Fibroblast of lung (primary cell): ENCODE measurements at regions not wholly inside any gene's neighbourhood (a gene's known extent, or its start where the extent isn't known, plus 50 kb on each side); places are given as distances from the start of the nearest gene placed in this dataset.

Experiments
- DNase-seq, 2 donors: peaks; one replicate each; pipeline versions ENCODE4 v3.0.0 to v3.0.0-alpha.2; 2010; ENCODE audit warnings: low read depth in 2 of 2
- H2AFZ ChIP-seq: 2 replicates; pipeline ENCODE4 v1.5.1; 2012; ENCODE audit warnings: low read length, control low read depth, inconsistent platforms
- H3K27ac ChIP-seq: 2 replicates; pipeline ENCODE4 v1.5.1; 2011; ENCODE audit warnings: low read length, control low read depth; ENCODE audit not compliant: insufficient read depth
- H3K27me3 ChIP-seq: 2 replicates; pipeline ENCODE4 v1.5.1; 2011; ENCODE audit warnings: mild to moderate bottlenecking, low read length; ENCODE audit not compliant: control insufficient read depth, insufficient read depth
- H3K36me3 ChIP-seq: 2 replicates; pipeline ENCODE4 v1.5.1; 2011; ENCODE audit warnings: low read length; ENCODE audit not compliant: control insufficient read depth, insufficient read depth
- H3K4me1 ChIP-seq: 2 replicates; pipeline ENCODE4 v1.5.1; 2011; ENCODE audit warnings: low read length; ENCODE audit not compliant: control insufficient read depth, insufficient read depth; ENCODE audit errors: extremely low read depth
- H3K4me2 ChIP-seq: 2 replicates; pipeline ENCODE4 v1.5.1; 2011; ENCODE audit warnings: low read length, control low read depth; ENCODE audit not compliant: insufficient read depth; ENCODE audit errors: extremely low read depth
- H3K4me3 ChIP-seq, 4 experiments: fragments of 200-600 bp in 1 of 4; sonication (generic) in 1 of 4; replicated peaks in 1 of 4; 2 replicates each; pipeline ENCODE4 v1.5.1; 2011 to 2016; ENCODE audit warnings: low read length in 4 of 4, low read depth in 3 of 4, mild to moderate bottlenecking in 3 of 4, control low read depth in 2 of 4, inconsistent platforms in 1 of 4, mixed read lengths in 1 of 4; ENCODE audit not compliant: insufficient read depth in 1 of 4; ENCODE audit errors: control extremely low read depth in 1 of 4
- H3K79me2 ChIP-seq: 2 replicates; pipeline ENCODE4 v1.5.1; 2012; ENCODE audit warnings: mild to moderate bottlenecking, low read length, inconsistent platforms; ENCODE audit not compliant: control insufficient read depth, insufficient read depth
- H3K9ac ChIP-seq: 2 replicates; pipeline ENCODE4 v1.5.1; 2011; ENCODE audit warnings: mild to moderate bottlenecking, low read length, control low read depth; ENCODE audit not compliant: insufficient read depth
- H3K9me3 ChIP-seq: 2 replicates; pipeline ENCODE4 v1.5.1; 2012; ENCODE audit warnings: low read depth, low read length; ENCODE audit not compliant: control insufficient read depth, insufficient read depth
- H4K20me1 ChIP-seq: 2 replicates; pipeline ENCODE4 v1.5.1; 2011; ENCODE audit warnings: low read length; ENCODE audit not compliant: control insufficient read depth, insufficient read depth; ENCODE audit errors: extremely low read depth
- EZH2 ChIP-seq: IDR thresholded peaks from 2 replicates; pipeline ENCODE4 v1.5.1; 2012; ENCODE audit warnings: low read length, control low read depth, mild to moderate bottlenecking; ENCODE audit errors: missing control alignments
- TF ChIP-seq, protein P1 (sequence below), 2 donors: IDR thresholded peaks in 1 of 2; conservative IDR thresholded peaks in 1 of 2; 1 replicate in 1 of 2; 2 replicates in 1 of 2; pipeline ENCODE4 v1.5.1; 2011 to 2012; ENCODE audit warnings: low read length in 2 of 2, control low read depth in 1 of 2, inconsistent platforms in 1 of 2, low read depth in 1 of 2, mild to moderate bottlenecking in 1 of 2

DNA sequence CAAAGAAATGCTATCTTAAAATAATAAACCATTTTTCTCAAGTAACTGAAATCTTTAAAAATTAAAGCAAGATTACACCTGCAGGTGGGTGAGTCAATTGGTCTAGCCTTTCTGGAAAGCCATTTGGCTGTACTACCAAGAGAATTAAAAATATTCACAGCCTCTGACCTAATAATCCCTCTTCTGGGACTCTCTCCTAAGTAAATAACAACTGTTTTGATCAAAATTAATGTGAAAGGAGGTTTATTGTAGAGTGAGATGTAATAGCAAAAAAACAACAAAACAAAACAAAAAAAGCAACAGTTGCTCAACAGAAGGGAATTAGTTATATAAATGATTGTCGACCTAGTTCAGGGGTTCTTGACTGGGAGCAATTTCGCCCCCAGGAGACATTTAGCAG, 89.0 kb downstream of the GEMIN8 start:
- Histone ChIP-seq H3K4me2 (no peak overlapping the region), H3K27ac (no peak overlapping the region), H2AFZ (no peak overlapping the region), H3K9ac (no peak overlapping the region), H3K79me2 (no peaks in the 10 kb centered on the region), H4K20me1 (no peaks in the 10 kb centered on the region), H3K36me3 (no peaks in the 10 kb centered on the region), H3K27me3 (peaks cover 14% of the 10 kb centered on the region), H3K9me3 (no peaks in the 10 kb centered on the region), H3K4me1 (peaks cover 2% of the 10 kb centered on the region), H3K4me3 (no peak overlapping the region)
- DNase-seq = no peak
- no peak for TF ChIP-seq EZH2
- TF ChIP-seq, protein P1, sequence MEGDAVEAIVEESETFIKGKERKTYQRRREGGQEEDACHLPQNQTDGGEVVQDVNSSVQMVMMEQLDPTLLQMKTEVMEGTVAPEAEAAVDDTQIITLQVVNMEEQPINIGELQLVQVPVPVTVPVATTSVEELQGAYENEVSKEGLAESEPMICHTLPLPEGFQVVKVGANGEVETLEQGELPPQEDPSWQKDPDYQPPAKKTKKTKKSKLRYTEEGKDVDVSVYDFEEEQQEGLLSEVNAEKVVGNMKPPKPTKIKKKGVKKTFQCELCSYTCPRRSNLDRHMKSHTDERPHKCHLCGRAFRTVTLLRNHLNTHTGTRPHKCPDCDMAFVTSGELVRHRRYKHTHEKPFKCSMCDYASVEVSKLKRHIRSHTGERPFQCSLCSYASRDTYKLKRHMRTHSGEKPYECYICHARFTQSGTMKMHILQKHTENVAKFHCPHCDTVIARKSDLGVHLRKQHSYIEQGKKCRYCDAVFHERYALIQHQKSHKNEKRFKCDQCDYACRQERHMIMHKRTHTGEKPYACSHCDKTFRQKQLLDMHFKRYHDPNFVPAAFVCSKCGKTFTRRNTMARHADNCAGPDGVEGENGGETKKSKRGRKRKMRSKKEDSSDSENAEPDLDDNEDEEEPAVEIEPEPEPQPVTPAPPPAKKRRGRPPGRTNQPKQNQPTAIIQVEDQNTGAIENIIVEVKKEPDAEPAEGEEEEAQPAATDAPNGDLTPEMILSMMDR (conservative IDR thresholded peaks at IDR 0.05 in 1 of 2, IDR thresholded peaks at IDR 0.05 in 1 of 2; ENCODE audit: low read depth in 1 of 2, low read length in 2 of 2) = no peak

DNA sequence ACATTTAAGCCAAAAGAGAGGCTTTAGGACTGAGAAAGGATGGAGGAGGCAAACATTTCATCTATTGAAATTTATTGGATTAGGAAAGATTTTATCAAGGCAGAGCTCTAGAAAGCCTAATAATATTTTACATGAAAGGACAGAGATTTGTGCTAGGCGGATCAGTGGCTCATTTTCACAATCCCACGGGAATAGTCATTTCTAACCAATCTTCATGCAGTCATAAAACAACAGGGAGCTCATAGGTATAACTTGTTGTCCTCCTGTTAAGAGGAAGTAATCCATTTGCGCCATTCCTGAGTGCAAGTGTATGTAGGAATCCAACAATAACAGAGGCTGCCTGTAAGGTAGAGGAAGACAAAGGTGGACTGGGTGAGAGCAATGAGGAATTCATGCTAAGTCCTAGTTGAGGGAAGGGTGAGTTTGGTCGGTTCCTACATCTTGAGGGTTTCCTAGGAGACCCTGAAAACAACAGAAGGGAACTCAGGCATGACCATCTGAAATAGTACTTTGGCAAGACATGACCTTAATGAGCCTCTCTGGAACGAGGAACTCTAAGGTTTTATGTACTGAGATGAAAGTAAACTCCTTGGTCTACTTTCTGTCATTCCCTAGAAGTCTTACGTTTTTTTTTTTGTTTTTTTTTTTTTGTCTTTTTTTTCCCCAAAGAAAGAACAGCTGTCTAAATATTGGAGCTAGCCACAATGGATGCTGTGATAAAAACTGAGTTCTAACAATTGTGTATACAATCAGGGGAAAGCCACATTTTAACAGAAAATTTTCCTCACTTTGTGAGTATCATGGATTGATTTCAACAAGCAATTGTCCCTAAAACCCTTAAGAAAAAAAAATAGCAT, 89.7 kb downstream of the GEMIN8 start:
- TF ChIP-seq, protein P1 (conservative IDR thresholded peaks at IDR 0.05 in 1 of 2, IDR thresholded peaks at IDR 0.05 in 1 of 2; ENCODE audit: low read depth in 1 of 2, low read length in 2 of 2) = no peak
- TF ChIP-seq EZH2 = no peak

DNA sequence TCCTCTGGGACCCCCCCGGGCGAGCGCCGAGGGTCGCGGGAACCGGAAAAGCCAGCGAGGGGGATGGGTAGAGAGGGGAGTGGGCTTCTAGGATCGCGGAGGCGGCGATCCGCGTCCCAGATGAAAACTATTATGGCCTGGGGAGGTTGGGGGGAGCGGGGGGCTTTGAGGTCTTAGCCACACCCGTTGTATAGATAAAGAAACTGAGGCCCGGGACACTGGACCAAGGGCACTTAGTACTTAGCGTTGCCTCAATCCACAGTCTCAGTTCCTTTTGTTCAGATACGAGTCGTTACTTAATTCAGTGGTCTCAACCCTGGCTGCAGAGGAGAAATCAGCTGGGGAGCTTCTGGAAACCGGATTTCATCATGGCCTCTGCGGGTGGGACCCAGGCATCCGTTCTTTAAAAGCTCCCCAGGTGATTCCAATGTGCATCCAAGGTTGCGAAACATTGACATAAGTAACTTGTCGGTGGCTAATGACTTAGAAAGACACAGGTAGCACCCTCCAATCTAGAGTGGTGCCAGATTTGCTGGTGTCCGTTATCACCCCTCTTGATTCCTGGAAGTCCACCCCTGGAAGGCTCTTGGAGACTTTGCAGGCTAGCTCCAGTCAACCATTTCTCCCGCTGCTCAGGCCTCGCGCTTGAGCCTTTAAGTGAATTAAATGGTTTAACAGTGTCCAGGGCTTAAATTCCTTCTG, 90.7 kb downstream of the GEMIN8 start:
- H3K4me2 ChIP-seq = no peak overlapping the region
- TF ChIP-seq, protein P1 (conservative IDR thresholded peaks at IDR 0.05 in 1 of 2, IDR thresholded peaks at IDR 0.05 in 1 of 2; ENCODE audit: low read depth in 1 of 2, low read length in 2 of 2) = no peak
- TF ChIP-seq EZH2 = no peak
- no peak overlapping the region for H3K27ac ChIP-seq
- H3K9ac ChIP-seq = peak overlapping the region; percentile 30
- peaks cover 2% of the 10 kb centered on the region for H3K4me1 ChIP-seq
- no peaks in the 10 kb centered on the region for H3K79me2 ChIP-seq
- H3K36me3 ChIP-seq = no peaks in the 10 kb centered on the region
- no peak overlapping the region for H2AFZ ChIP-seq
- no peaks in the 10 kb centered on the region for H3K9me3 ChIP-seq
- DNase-seq = no peak
- peak overlapping the region in 2 of 4 experiments; percentile 37 to 55 for H3K4me3 ChIP-seq
- H3K27me3 ChIP-seq = peaks cover 14% of the 10 kb centered on the region
- no peaks in the 10 kb centered on the region for H4K20me1 ChIP-seq

More for the DNA sequence above, 89.7 kb downstream of the GEMIN8 start:
- H3K27ac ChIP-seq = no peak overlapping the region
- no peak overlapping the region for H3K9ac ChIP-seq
- no peak overlapping the region for H3K4me3 ChIP-seq
- H3K9me3 ChIP-seq = no peaks in the 10 kb centered on the region
- no peak for DNase-seq
- H3K79me2 ChIP-seq = no peaks in the 10 kb centered on the region
- no peak overlapping the region for H3K4me2 ChIP-seq
- H2AFZ ChIP-seq = no peak overlapping the region
- H3K36me3 ChIP-seq = no peaks in the 10 kb centered on the region
- peaks cover 2% of the 10 kb centered on the region for H3K4me1 ChIP-seq
- peaks cover 14% of the 10 kb centered on the region for H3K27me3 ChIP-seq
- no peaks in the 10 kb centered on the region for H4K20me1 ChIP-seq
